Calu3 (cell line): ENCODE measurements at regions not wholly inside any gene's neighbourhood (a gene's known extent, or its start where the extent isn't known, plus 50 kb on each side); places are given as distances from the start of the nearest gene placed in this dataset.

Experiments used
- BruUV-seq: library from RNA; stranded (reverse); fragments of 400-500 nt; replicated peaks from 2 replicates; lab custom pipeline; 2021; lab: Mats Ljungman, UMichigan
- CTCF ChIA-PET: fragments of 300-600 bp; sonication (Branson Sonifier 250); formaldehyde crosslinking; loops from one replicate; lab custom pipeline; 2022; ENCODE audit warnings: antibody characterized with exemption; lab: Charles Lee
- DNase-seq: peaks from one replicate; pipeline ENCODE4 v3.0.0; 2022
- H3K27ac Mint-ChIP-seq: one replicate; pipeline ENCODE4 v1.8.0; 2022; ENCODE audit warnings: mixed read lengths; ENCODE audit not compliant: unreplicated experiment
- H3K27me3 Mint-ChIP-seq: one replicate; pipeline ENCODE4 v1.8.0; 2022; ENCODE audit warnings: mixed read lengths; ENCODE audit not compliant: unreplicated experiment
- H3K36me3 Mint-ChIP-seq: one replicate; pipeline ENCODE4 v1.8.0; 2022; ENCODE audit warnings: mild to moderate bottlenecking, moderate library complexity, mixed read lengths; ENCODE audit not compliant: insufficient read depth, unreplicated experiment
- H3K4me1 Mint-ChIP-seq: one replicate; pipeline ENCODE4 v1.8.0; 2022; ENCODE audit warnings: mild to moderate bottlenecking, low read depth, mixed read lengths; ENCODE audit not compliant: unreplicated experiment
- H3K4me3 Mint-ChIP-seq: one replicate; pipeline ENCODE4 v1.8.0; 2022; ENCODE audit warnings: mild to moderate bottlenecking, low read depth, moderate library complexity, mixed read lengths; ENCODE audit not compliant: unreplicated experiment
- H3K9me3 Mint-ChIP-seq: one replicate; pipeline ENCODE4 v1.8.0; 2022; ENCODE audit warnings: low read depth, mixed read lengths; ENCODE audit not compliant: unreplicated experiment
- intact Hi-C: fragments of 100-400 bp; cut with micrococcal nuclease; formaldehyde crosslinking; loops from one replicate; pipeline ENCODE4 v1.10.0; 2022; ENCODE audit not compliant: unreplicated experiment
- TF ChIP-seq, protein P1 (sequence below): fragments of 200-600 bp; IDR thresholded peaks from one replicate; pipeline ENCODE4 v1.8.0; 2022; ENCODE audit warnings: antibody characterized with exemption; ENCODE audit not compliant: unreplicated experiment

DNA sequence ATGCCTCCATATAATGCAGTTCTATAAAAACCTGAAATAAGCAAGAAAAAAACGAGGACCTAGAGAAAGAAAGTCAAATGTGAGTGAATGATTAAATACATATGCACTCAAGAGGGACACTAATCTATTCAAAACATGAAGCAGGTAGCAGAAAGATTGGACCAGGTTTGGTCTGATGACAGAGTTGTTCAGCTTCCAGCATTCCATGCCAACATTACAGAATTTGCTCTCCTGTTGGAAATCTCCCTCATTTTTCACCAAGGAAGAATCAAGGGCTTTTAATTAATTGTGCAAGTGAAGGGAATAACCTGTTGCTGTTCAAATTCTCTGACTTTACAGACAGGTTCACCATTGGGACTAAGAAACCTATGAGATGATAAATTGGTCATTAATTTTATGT lies 379.0 kb upstream of the RASGEF1B start:
- BruUV-seq: no TSS peak
- H3K4me1 Mint-ChIP-seq: peaks cover 13% of the 10 kb centered on the region
- intact Hi-C loops: no loop called here

DNA sequence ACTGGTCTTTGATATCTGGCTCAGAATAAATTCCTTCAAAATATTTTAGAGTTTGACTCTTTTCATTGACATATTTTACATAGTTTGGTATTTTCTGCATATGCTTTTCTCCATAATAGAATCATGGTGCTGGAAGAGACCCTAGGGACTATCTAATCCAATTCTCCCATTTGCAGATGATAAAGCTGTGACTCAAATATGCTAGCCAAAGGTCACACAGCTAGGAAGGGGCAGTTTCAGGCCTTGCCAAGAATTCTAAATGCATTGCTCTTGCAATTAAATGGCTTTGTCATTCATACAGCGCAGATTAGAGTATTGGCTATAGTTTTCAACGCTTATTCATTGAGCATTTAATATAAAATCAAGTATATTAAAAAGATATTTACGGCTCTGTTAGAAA lies 374.1 kb upstream of the RASGEF1B start:
- Mint-ChIP-seq H3K4me1 (peaks cover 45% of the 10 kb centered on the region), H3K27me3 (no peaks in the 10 kb centered on the region), H3K9me3 (no peaks in the 10 kb centered on the region), H3K36me3 (peaks cover 4% of the 10 kb centered on the region), H3K27ac (peak overlapping the region; percentile 52), H3K4me3 (no peak overlapping the region)
- TF ChIP-seq, protein P1, sequence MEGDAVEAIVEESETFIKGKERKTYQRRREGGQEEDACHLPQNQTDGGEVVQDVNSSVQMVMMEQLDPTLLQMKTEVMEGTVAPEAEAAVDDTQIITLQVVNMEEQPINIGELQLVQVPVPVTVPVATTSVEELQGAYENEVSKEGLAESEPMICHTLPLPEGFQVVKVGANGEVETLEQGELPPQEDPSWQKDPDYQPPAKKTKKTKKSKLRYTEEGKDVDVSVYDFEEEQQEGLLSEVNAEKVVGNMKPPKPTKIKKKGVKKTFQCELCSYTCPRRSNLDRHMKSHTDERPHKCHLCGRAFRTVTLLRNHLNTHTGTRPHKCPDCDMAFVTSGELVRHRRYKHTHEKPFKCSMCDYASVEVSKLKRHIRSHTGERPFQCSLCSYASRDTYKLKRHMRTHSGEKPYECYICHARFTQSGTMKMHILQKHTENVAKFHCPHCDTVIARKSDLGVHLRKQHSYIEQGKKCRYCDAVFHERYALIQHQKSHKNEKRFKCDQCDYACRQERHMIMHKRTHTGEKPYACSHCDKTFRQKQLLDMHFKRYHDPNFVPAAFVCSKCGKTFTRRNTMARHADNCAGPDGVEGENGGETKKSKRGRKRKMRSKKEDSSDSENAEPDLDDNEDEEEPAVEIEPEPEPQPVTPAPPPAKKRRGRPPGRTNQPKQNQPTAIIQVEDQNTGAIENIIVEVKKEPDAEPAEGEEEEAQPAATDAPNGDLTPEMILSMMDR: no peak
- DNase-seq: no peak
- intact Hi-C loops: loop anchor here (2.0 to 5.0 kb wide), 2 partner anchors 357 to 439 kb away; no protein-coding TSS in a partner anchor
- CTCF ChIA-PET: interaction anchor here (1.9 to 2.5 kb wide), 2 partner anchors 375 to 378 kb away, joined by 7 to 17 read pairs; partner anchors contain the start of gene RASGEF1B
- BruUV-seq: no TSS peak

More for the DNA sequence above, 379.0 kb upstream of the RASGEF1B start:
- TF ChIP-seq, protein P1: no peak
- DNase-seq: no peak
- Mint-ChIP-seq H3K4me3 (no peak overlapping the region), H3K36me3 (peaks cover 6% of the 10 kb centered on the region), H3K27ac (no peak overlapping the region), H3K9me3 (peaks cover 5% of the 10 kb centered on the region), H3K27me3 (no peaks in the 10 kb centered on the region)
- CTCF ChIA-PET: interaction anchor here (1.1 kb wide), 1 partner anchor 10 kb away, joined by 3 read pairs; no protein-coding TSS in a partner anchor

DNA sequence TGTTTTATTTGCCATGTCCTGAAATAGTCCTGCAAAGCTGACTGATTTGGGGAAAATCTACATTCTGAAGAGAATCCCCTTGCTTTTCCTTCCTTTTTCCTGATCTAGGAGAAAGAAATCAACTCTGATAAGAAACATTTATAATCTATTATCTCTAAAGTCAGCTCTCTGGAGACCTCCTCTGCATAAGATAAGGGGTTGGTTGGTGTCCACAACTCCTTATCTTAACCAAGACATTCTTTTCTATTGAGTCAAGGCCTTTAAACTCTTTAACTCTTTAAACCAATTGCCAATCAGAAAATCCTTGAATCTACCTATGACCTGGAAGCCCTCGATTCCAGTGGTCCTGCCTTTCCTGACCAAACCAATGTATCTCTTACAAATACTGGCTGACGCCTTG lies 373.6 kb upstream of the RASGEF1B start:
- intact Hi-C loops: loop anchor here (2.0 to 5.0 kb wide), 2 partner anchors 357 to 438 kb away; no protein-coding TSS in a partner anchor
- H3K4me1 Mint-ChIP-seq: peaks cover 50% of the 10 kb centered on the region
- H3K4me3 Mint-ChIP-seq: no peak overlapping the region
- CTCF ChIA-PET: interaction anchor here (1.5 to 2.5 kb wide), 3 partner anchors 374 to 379 kb away, joined by 3 to 17 read pairs (median 7); partner anchors contain the start of gene RASGEF1B
- H3K9me3 Mint-ChIP-seq: no peaks in the 10 kb centered on the region
- no peak for DNase-seq
- no peaks in the 10 kb centered on the region for H3K27me3 Mint-ChIP-seq
- H3K27ac Mint-ChIP-seq: peak overlapping the region; percentile 66
- no TSS peak for BruUV-seq
- TF ChIP-seq, protein P1: no peak
- peaks cover 5% of the 10 kb centered on the region for H3K36me3 Mint-ChIP-seq

DNA sequence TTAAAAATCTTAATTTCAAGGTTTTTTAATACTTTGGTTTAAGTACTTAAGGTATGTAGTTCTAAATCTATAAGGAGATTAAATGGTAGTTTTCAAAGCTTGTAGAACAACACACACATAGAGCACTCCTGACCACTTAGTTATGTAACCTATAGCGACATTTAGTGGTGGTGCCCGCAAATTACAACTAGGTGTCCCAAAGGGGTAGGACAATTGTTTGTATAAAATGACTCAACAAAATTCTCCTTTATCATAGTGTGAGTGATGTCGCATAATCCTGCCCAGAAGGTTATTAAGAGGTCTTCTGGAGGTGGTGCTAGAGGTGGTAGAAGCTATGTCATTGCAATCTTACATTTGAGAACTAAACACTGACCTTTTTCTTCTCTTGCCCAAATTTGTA lies 373.0 kb upstream of the RASGEF1B start:
- Mint-ChIP-seq H3K36me3 (peaks cover 5% of the 10 kb centered on the region), H3K9me3 (no peaks in the 10 kb centered on the region), H3K27me3 (no peaks in the 10 kb centered on the region), H3K4me3 (no peak overlapping the region), H3K27ac (peak overlapping the region; percentile 66), H3K4me1 (peaks cover 55% of the 10 kb centered on the region)
- CTCF ChIA-PET: interaction anchor here (0.6 to 2.5 kb wide), 5 partner anchors 28 to 379 kb away, joined by 3 to 17 read pairs (median 3); partner anchors contain the start of gene RASGEF1B
- DNase-seq: peak; percentile 71
- intact Hi-C loops: loop anchor here (1.0 to 5.0 kb wide), 4 partner anchors 208 to 438 kb away; no protein-coding TSS in a partner anchor
- BruUV-seq: no TSS peak
- TF ChIP-seq, protein P1: peak; percentile 52
